CD4-positive, alpha-beta T cell (primary cell): ENCODE measurements at regions not wholly inside any gene's neighbourhood (a gene's known extent, or its start where the extent isn't known, plus 50 kb on each side); places are given as distances from the start of the nearest gene placed in this dataset.
"Not testable (repeated sequence)": the region's sequence is repeated elsewhere in the genome, so short reads cannot be mapped to it uniquely, and the experiment has no call there.

Experiments used
- ATAC-seq: fragments of 200-7000 bp; cut with Tn5 transposase; one replicate; pipeline ENCODE4 v1.10.0; 2022; ENCODE audit warnings: mild to moderate bottlenecking; ENCODE audit not compliant: poor library complexity
- CTCF ChIA-PET: fragments of 350-600 bp; sonication (Branson Sonifier 250); formaldehyde crosslinking; loops from one replicate; lab custom pipeline; 2021; ENCODE audit warnings: antibody characterized with exemption, inconsistent platforms; lab: Charles Lee
- POLR2A ChIA-PET: fragments of 350-600 bp; sonication (Branson Sonifier 250); formaldehyde crosslinking; loops from one replicate; lab custom pipeline; 2021; ENCODE audit warnings: antibody characterized with exemption, inconsistent platforms; lab: Charles Lee
- DNase-seq, 14 experiments: peaks; one replicate each; pipeline ENCODE4 v3.0.0-alpha.2; 2013 to 2020; ENCODE audit warnings: mixed read lengths in 2 of 14
- H3K27ac ChIP-seq, 2 donors: one replicate each; pipeline versions ENCODE4 v1.5.1 to v1.7.0; 2013; ENCODE audit warnings: low read length in 2 of 2, low read depth in 1 of 2, mild to moderate bottlenecking in 1 of 2
- H3K27me3 ChIP-seq, 2 experiments: 1 replicate in 1 of 2; 2 replicates in 1 of 2; pipeline versions ENCODE4 v1.6.1 to v1.7.0; 2013; ENCODE audit warnings: low read length in 2 of 2, control low read depth in 1 of 2, mild to moderate bottlenecking in 1 of 2, moderate library complexity in 1 of 2; ENCODE audit not compliant: insufficient read depth in 2 of 2, control insufficient read depth in 1 of 2
- H3K36me3 ChIP-seq: one replicate; pipeline ENCODE4 v1.6.1; 2013; ENCODE audit warnings: low read length, control low read depth; ENCODE audit not compliant: insufficient read depth
- H3K4me1 ChIP-seq: one replicate; pipeline ENCODE4 v1.6.1; 2013; ENCODE audit warnings: low read length, control low read depth; ENCODE audit not compliant: insufficient read depth
- H3K4me3 ChIP-seq: one replicate; pipeline ENCODE4 v1.5.1; 2013; ENCODE audit warnings: mild to moderate bottlenecking, low read length, moderate library complexity
- H3K9me3 ChIP-seq, 2 experiments: 1 replicate in 1 of 2; 2 replicates in 1 of 2; pipeline versions ENCODE4 v1.6.1 to v1.7.0; 2013; ENCODE audit warnings: low read length in 2 of 2, mild to moderate bottlenecking in 2 of 2, control low read depth in 1 of 2, moderate library complexity in 1 of 2; ENCODE audit not compliant: control insufficient read depth in 1 of 2, insufficient read depth in 1 of 2
- H3K27ac Mint-ChIP-seq: one replicate; pipeline ENCODE4 v1.8.0; 2020; ENCODE audit warnings: mixed read lengths
- H3K27me3 Mint-ChIP-seq: one replicate; pipeline ENCODE4 v1.8.0; 2021; ENCODE audit warnings: mixed read lengths
- H3K36me3 Mint-ChIP-seq: one replicate; pipeline ENCODE4 v1.8.0; 2021; ENCODE audit warnings: low read depth, mixed read lengths
- H3K4me1 Mint-ChIP-seq: one replicate; pipeline ENCODE4 v1.8.0; 2021; ENCODE audit warnings: low read depth, mixed read lengths
- H3K4me3 Mint-ChIP-seq: one replicate; pipeline ENCODE4 v1.8.0; 2020; ENCODE audit warnings: mild to moderate bottlenecking, mixed read lengths
- H3K9me3 Mint-ChIP-seq: one replicate; pipeline ENCODE4 v1.8.0; 2020; ENCODE audit warnings: mixed read lengths
- CTCF ChIP-seq: fragments of 200-600 bp; IDR thresholded peaks from one replicate; pipeline ENCODE4 v1.8.0; 2022; ENCODE audit warnings: antibody characterized with exemption, mild to moderate bottlenecking
- intact Hi-C, 2 experiments: fragments of 100-400 bp; cut with DNase I in 1 of 2; cut with micrococcal nuclease in 1 of 2; formaldehyde crosslinking; loops; one replicate each; pipeline versions ENCODE4 v1.15.1 to v1.9.0; 2023 to 2025; cut with DNase I, micrococcal nuclease

- no peaks in the 10 kb centered on the region for H3K4me1 ChIP-seq
- TF ChIP-seq CTCF, result no peak
- H3K27ac ChIP-seq, result no peak overlapping the region
- no peaks in the 10 kb centered on the region for H3K36me3 ChIP-seq
- ChIA-PET POLR2A (no interaction called here), CTCF (no interaction called here)
- no peaks in the 10 kb centered on the region for H3K9me3 ChIP-seq
- Mint-ChIP-seq H3K9me3 (peaks cover 17% of the 10 kb centered on the region), H3K4me3 (no peak overlapping the region), H3K27me3 (no peaks in the 10 kb centered on the region), H3K27ac (no peak overlapping the region), H3K4me1 (no peaks in the 10 kb centered on the region), H3K36me3 (no peaks in the 10 kb centered on the region)
- H3K27me3 ChIP-seq, result no peaks in the 10 kb centered on the region
- ATAC-seq, result no peak
- DNase-seq, result no peak
- intact Hi-C loops, result no loop called here
- H3K4me3 ChIP-seq, result no peak overlapping the region
Measured at GRCh38 chr13:54248306-54248705, 1219.7 kb downstream of the OLFM4 start.

GRCh38 chr13:54261856-54262255 lies 1233.2 kb downstream of the OLFM4 start:
- Histone ChIP-seq H3K27ac (no peak overlapping the region), H3K27me3 (no peaks in the 10 kb centered on the region), H3K36me3 (no peaks in the 10 kb centered on the region), H3K4me3 (no peak overlapping the region), H3K9me3 (peaks cover 0 to 2% of the 10 kb centered on the region in 2 experiments), H3K4me1 (no peaks in the 10 kb centered on the region)
- ATAC-seq, result no peak
- Mint-ChIP-seq H3K4me1 (no peaks in the 10 kb centered on the region), H3K36me3 (no peaks in the 10 kb centered on the region), H3K9me3 (peaks cover 7% of the 10 kb centered on the region), H3K27me3 (no peaks in the 10 kb centered on the region), H3K4me3 (no peak overlapping the region), H3K27ac (no peak overlapping the region)
- TF ChIP-seq CTCF, result no peak
- ChIA-PET CTCF (no interaction called here), POLR2A (no interaction called here)
- no peak for DNase-seq
- intact Hi-C loops, result no loop called here

GRCh38 chr13:54263868-54264267 lies 1235.3 kb downstream of the OLFM4 start:
- intact Hi-C loops, result no loop called here
- ChIA-PET CTCF (no interaction called here), POLR2A (no interaction called here)
- Mint-ChIP-seq H3K27ac (no peak overlapping the region), H3K27me3 (no peaks in the 10 kb centered on the region), H3K4me1 (no peaks in the 10 kb centered on the region), H3K36me3 (no peaks in the 10 kb centered on the region), H3K9me3 (peaks cover 11% of the 10 kb centered on the region), H3K4me3 (no peak overlapping the region)
- Histone ChIP-seq H3K27me3 (no peaks in the 10 kb centered on the region), H3K27ac (no peak overlapping the region), H3K9me3 (peaks cover 0 to 9% of the 10 kb centered on the region in 2 experiments), H3K36me3 (no peaks in the 10 kb centered on the region), H3K4me1 (no peaks in the 10 kb centered on the region), H3K4me3 (no peak overlapping the region)
- ATAC-seq, result no peak
- DNase-seq, result no peak
- TF ChIP-seq CTCF, result no peak

GRCh38 chr13:54267253-54267668 lies 1238.6 kb downstream of the OLFM4 start:
- H3K36me3 Mint-ChIP-seq, result not testable (repeated sequence)

GRCh38 chr13:54268013-54268695 lies 1239.5 kb downstream of the OLFM4 start:
- H3K9me3 ChIP-seq, result peaks cover 0 to 12% of the 10 kb centered on the region in 2 experiments
- H3K4me3 ChIP-seq, H3K27ac ChIP-seq, ATAC-seq, H3K4me3 Mint-ChIP-seq, H3K4me1 Mint-ChIP-seq, intact Hi-C loops, H3K36me3 ChIP-seq, CTCF ChIA-PET, POLR2A ChIA-PET, H3K27ac Mint-ChIP-seq, H3K36me3 Mint-ChIP-seq, H3K27me3 ChIP-seq, H3K27me3 Mint-ChIP-seq, DNase-seq, H3K4me1 ChIP-seq: not testable (repeated sequence)
- H3K9me3 Mint-ChIP-seq, result peaks cover 16% of the 10 kb centered on the region

More at GRCh38 chr13:54267253-54267668, 1238.6 kb downstream of the OLFM4 start:
- H3K27ac Mint-ChIP-seq, H3K27me3 ChIP-seq, POLR2A ChIA-PET, H3K4me3 Mint-ChIP-seq, H3K4me1 Mint-ChIP-seq, H3K4me3 ChIP-seq, H3K36me3 ChIP-seq, H3K27ac ChIP-seq, ATAC-seq, DNase-seq, H3K27me3 Mint-ChIP-seq, CTCF ChIA-PET, intact Hi-C loops, H3K4me1 ChIP-seq: not testable (repeated sequence)
- peaks cover 0 to 12% of the 10 kb centered on the region in 2 experiments for H3K9me3 ChIP-seq
- peaks cover 16% of the 10 kb centered on the region for H3K9me3 Mint-ChIP-seq
